ENCODE measurements at regions not wholly inside any gene's neighbourhood (a gene's known extent, or its start where the extent isn't known, plus 50 kb on each side); places are given as distances from the start of the nearest gene placed in this dataset.
"Not testable (repeated sequence)": the region's sequence is repeated elsewhere in the genome, so short reads cannot be mapped to it uniquely, and the experiment has no call there.

GRCh38 chr21:15444118-15444960 is 285.4 kb upstream of the USP25 start:
- no peaks in the 10 kb centered on the region for H3K27me3 Mint-ChIP-seq
- H3K4me1 Mint-ChIP-seq, result no peaks in the 10 kb centered on the region
- no peak overlapping the region for H3K27ac Mint-ChIP-seq
- no peak for ATAC-seq (replicated peaks)
- H3K36me3 Mint-ChIP-seq (ENCODE audit: low read depth), result no peaks in the 10 kb centered on the region
- H3K9me3 Mint-ChIP-seq, result peaks cover 4% of the 10 kb centered on the region
- no peak overlapping the region for H3K4me3 Mint-ChIP-seq

- Mint-ChIP-seq H3K27ac (no peak overlapping the region), H3K4me3 (no peak overlapping the region), H3K4me1 (no peaks in the 10 kb centered on the region), H3K36me3 (ENCODE audit: low read depth) (no peaks in the 10 kb centered on the region), H3K9me3 (peaks cover 4% of the 10 kb centered on the region), H3K27me3 (no peaks in the 10 kb centered on the region)
- no peak for ATAC-seq (replicated peaks)
These were observed 284.5 kb upstream of the USP25 start for GRCh38 chr21:15445327-15445726.

DNA sequence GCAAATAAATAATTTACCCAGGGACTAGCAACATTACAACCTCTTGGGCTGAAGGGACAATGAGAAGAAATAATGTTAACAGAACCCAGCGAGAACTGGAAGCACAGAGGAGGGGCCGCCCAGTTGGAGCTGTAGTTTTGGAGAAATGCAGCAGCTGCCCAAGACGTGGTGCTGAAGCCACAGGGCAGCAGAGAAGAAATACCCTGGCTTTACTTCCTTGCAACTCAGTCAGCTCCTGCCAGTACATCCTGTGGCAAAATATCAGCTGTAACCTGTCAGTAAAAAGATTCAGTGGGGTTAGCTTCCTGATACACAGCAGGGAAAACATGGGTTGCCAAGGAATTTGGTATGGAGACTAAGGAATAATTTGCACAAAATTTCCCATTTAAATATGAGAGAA is 283.6 kb upstream of the USP25 start:
- no peak overlapping the region for H3K4me3 Mint-ChIP-seq
- H3K9me3 Mint-ChIP-seq, result peaks cover 4% of the 10 kb centered on the region
- H3K27ac Mint-ChIP-seq, result no peak overlapping the region
- no peaks in the 10 kb centered on the region for H3K4me1 Mint-ChIP-seq
- H3K27me3 Mint-ChIP-seq, result no peaks in the 10 kb centered on the region
- no peak for ATAC-seq (replicated peaks)
- H3K36me3 Mint-ChIP-seq (ENCODE audit: low read depth), result no peaks in the 10 kb centered on the region

GRCh38 chr21:15449556-15449955 is 280.2 kb upstream of the USP25 start:
- no peak for ATAC-seq (replicated peaks)
- Mint-ChIP-seq H3K27me3 (no peaks in the 10 kb centered on the region), H3K4me1 (no peaks in the 10 kb centered on the region), H3K36me3 (ENCODE audit: low read depth) (no peaks in the 10 kb centered on the region), H3K4me3 (no peak overlapping the region), H3K9me3 (peaks cover 4% of the 10 kb centered on the region), H3K27ac (no peak overlapping the region)

- H3K27ac Mint-ChIP-seq, result no peak overlapping the region
- H3K27me3 Mint-ChIP-seq, result no peaks in the 10 kb centered on the region
- H3K9me3 Mint-ChIP-seq, result peaks cover 4% of the 10 kb centered on the region
- no peaks in the 10 kb centered on the region for H3K36me3 Mint-ChIP-seq (ENCODE audit: low read depth)
- no peak overlapping the region for H3K4me3 Mint-ChIP-seq
- no peaks in the 10 kb centered on the region for H3K4me1 Mint-ChIP-seq
- no peak for ATAC-seq (replicated peaks)
These were observed 276.5 kb upstream of the USP25 start for GRCh38 chr21:15453261-15453660.

DNA sequence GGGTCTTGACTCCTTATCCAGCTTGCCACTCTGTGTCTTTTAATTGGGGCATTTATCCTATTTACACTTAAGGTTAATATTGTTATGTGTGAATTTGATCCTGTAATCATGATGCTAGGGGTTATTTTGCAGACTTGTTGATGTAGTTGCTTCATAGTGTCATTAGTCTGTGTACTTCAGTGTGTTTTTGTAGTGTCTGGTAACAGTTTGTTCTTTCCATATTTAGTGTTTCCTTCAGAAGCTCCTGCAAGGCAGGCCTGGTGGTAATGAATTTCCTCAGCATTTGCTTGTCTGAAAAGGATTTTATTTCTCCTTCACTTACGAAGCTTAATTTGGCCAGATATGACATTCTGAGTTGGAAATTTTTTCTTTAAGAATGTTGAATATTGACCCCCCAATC is 276.0 kb upstream of the USP25 start:
- ATAC-seq (replicated peaks); H3K36me3 Mint-ChIP-seq (ENCODE audit: low read depth); H3K27ac Mint-ChIP-seq; H3K27me3 Mint-ChIP-seq; H3K4me1 Mint-ChIP-seq; H3K9me3 Mint-ChIP-seq; H3K4me3 Mint-ChIP-seq: not testable (repeated sequence)

- H3K36me3 Mint-ChIP-seq (ENCODE audit: low read depth); ATAC-seq (replicated peaks); H3K27ac Mint-ChIP-seq; H3K4me1 Mint-ChIP-seq; H3K4me3 Mint-ChIP-seq; H3K27me3 Mint-ChIP-seq; H3K9me3 Mint-ChIP-seq: not testable (repeated sequence)
These were observed 274.9 kb upstream of the USP25 start for GRCh38 chr21:15454931-15455330.

- ATAC-seq (replicated peaks), result no peak
- H3K27me3 Mint-ChIP-seq, result peaks cover 5% of the 10 kb centered on the region
- H3K27ac Mint-ChIP-seq, result no peak overlapping the region
- no peaks in the 10 kb centered on the region for H3K4me1 Mint-ChIP-seq
- no peaks in the 10 kb centered on the region for H3K9me3 Mint-ChIP-seq
- no peak overlapping the region for H3K4me3 Mint-ChIP-seq
- H3K36me3 Mint-ChIP-seq (ENCODE audit: low read depth), result no peaks in the 10 kb centered on the region
These were observed 273.8 kb upstream of the USP25 start for GRCh38 chr21:15455819-15456462.

DNA sequence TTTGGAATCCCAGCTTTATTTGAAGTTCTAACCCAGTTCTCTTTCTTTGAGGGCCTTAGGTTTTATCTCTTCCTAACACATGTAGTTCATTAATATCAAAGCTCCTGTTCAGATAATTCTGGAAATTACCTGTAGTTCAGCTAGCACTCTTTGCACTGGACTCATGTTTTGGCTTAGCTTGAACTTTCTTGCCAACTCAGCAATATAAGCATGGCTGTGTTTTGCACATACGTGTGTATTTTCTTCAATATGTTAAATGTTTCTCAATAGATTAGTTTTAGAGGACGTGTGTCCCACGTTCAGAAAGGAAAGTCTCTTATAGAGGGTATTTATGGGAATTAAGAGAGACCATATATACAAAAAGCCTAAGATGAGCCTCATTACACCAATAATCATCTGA is 271.8 kb upstream of the USP25 start:
- no peaks in the 10 kb centered on the region for H3K4me1 Mint-ChIP-seq
- ATAC-seq (replicated peaks), result no peak
- H3K36me3 Mint-ChIP-seq (ENCODE audit: low read depth), result no peaks in the 10 kb centered on the region
- H3K27ac Mint-ChIP-seq, result no peak overlapping the region
- H3K4me3 Mint-ChIP-seq, result no peak overlapping the region
- no peaks in the 10 kb centered on the region for H3K9me3 Mint-ChIP-seq
- peaks cover 12% of the 10 kb centered on the region for H3K27me3 Mint-ChIP-seq

DNA sequence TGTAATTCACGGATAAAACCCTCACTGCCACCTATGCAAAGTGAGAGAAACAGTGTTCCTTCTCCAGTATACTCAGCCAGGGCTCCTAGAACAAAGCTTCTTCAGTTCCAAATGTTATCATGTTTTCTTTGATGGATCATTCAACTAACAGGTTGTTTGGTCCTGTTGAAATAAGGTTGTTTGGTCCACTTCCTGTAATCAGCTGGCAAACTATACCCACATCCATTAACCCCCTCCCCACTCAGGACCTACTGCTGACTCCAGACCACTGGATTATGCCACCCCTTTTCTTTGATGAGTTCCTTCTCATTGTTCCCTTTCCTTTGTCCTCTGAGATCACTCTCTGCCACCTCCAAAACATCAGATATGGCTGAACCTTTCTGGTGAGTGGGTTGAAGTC is 267.7 kb upstream of the USP25 start:
- ATAC-seq (replicated peaks), result no peak
- Mint-ChIP-seq H3K27me3 (peaks cover 12% of the 10 kb centered on the region), H3K27ac (no peak overlapping the region), H3K4me3 (no peak overlapping the region), H3K36me3 (ENCODE audit: low read depth) (no peaks in the 10 kb centered on the region), H3K9me3 (no peaks in the 10 kb centered on the region), H3K4me1 (no peaks in the 10 kb centered on the region)

GRCh38 chr21:15466329-15466728 is 263.5 kb upstream of the USP25 start:
- ATAC-seq (replicated peaks), result no peak
- H3K27ac Mint-ChIP-seq, result no peak overlapping the region
- no peaks in the 10 kb centered on the region for H3K36me3 Mint-ChIP-seq (ENCODE audit: low read depth)
- H3K27me3 Mint-ChIP-seq, result peaks cover 7% of the 10 kb centered on the region
- no peak overlapping the region for H3K4me3 Mint-ChIP-seq
- H3K9me3 Mint-ChIP-seq, result no peaks in the 10 kb centered on the region
- H3K4me1 Mint-ChIP-seq, result no peaks in the 10 kb centered on the region

GRCh38 chr21:15468368-15468767 is 261.4 kb upstream of the USP25 start:
- Mint-ChIP-seq H3K27ac (no peak overlapping the region), H3K4me1 (no peaks in the 10 kb centered on the region), H3K9me3 (peaks cover under 1% of the 10 kb centered on the region), H3K36me3 (ENCODE audit: low read depth) (no peaks in the 10 kb centered on the region), H3K4me3 (no peak overlapping the region), H3K27me3 (peaks cover 5% of the 10 kb centered on the region)
- ATAC-seq (replicated peaks), result no peak

DNA sequence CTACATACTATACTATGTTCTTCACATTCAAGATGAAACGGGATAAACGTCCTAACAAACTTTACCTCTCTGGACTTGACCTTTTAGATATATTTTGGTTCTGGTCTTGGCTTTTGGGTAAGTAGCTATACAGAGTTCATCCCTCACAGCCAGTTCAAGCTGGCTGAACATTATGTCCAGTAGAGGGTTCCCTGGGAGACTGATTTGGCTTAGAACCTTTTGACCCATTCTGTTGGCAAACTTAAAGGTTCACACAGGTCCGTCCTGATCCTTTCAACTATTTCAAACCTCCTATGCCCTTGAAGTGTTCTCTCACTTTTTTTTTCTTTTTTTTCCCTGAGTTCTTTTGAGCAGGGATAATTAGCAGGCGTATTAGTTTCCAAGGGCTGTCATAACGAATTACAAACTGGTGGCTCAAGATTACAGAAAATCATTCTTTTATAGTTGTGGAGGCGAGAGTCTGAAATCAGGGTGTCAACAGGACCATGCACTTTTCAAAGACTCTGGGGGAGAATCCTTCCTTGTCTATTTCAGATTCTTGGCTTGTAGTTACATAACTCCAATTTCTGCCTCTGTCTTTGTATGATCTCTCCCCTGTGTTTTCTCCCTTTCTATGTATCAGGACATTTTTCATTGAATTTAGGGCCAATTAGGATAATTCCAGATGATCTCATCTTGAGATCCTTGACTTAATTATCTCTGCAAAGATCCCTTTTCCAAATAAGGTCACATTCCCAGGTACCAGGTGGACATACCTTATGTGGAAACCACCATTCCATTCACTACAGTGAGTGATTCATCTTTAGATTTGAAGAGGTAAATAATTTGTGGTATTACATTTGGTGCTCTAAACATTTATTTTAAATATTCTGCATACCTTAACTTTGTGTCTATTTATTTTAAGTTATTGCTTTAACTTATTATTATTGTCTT is 257.4 kb upstream of the USP25 start:
- peaks cover 7% of the 10 kb centered on the region for H3K9me3 Mint-ChIP-seq
- H3K36me3 Mint-ChIP-seq (ENCODE audit: low read depth), result no peaks in the 10 kb centered on the region
- H3K27ac Mint-ChIP-seq, result no peak overlapping the region
- no peak overlapping the region for H3K4me3 Mint-ChIP-seq
- peaks cover 9% of the 10 kb centered on the region for H3K27me3 Mint-ChIP-seq
- H3K4me1 Mint-ChIP-seq, result no peaks in the 10 kb centered on the region
- ATAC-seq (replicated peaks), result no peak

DNA sequence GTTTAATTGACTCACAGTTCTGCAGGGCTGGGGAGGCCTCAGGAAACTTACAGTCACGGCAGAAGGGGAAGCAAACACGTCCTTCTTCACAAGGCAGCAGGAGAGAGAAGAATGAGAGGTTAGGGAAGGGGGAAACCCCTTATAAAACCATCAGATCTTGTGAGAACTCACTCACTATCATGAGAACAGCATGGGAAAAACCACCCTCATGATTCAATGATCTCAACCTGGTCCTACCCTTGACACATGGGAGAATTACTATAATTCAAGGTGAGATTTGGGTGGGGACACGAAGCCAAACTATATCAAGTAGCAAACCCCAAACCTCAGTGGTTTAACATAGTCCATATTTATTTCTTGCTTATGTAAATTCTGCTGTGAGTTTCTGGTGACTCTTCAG is 252.0 kb upstream of the USP25 start:
- ATAC-seq (replicated peaks), result peak; percentile 50
- not testable (repeated sequence) for H3K27ac Mint-ChIP-seq, H3K4me3 Mint-ChIP-seq

More for the DNA sequence above, 252.0 kb upstream of the USP25 start:
- H3K9me3 Mint-ChIP-seq; H3K27me3 Mint-ChIP-seq; H3K36me3 Mint-ChIP-seq (ENCODE audit: low read depth); H3K4me1 Mint-ChIP-seq: not testable (repeated sequence)
